ENCODE measurements at regions not wholly inside any gene's neighbourhood (a gene's known extent, or its start where the extent isn't known, plus 50 kb on each side); places are given as distances from the start of the nearest gene placed in this dataset.

DNA sequence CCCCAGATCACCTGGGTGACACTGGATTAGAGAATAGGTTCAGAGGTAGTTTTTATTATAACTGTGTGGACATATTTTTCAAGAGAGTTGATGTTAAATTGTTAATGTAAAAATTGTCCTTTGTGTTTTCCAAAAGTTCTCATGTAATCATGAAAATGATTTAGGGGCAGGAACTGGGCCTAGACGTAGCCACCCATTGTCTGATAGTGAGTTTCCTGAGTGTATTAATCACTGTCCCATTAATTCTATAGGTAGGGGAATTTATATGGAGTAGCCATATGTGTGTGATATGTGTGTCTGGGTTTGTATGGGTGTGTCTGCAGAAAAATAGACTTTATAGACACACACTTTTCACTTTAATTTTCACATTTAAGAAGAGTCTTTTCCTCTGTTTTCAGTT is 144.6 kb upstream of the RAI14 start:
- Histone ChIP-seq H3K4me3 (ENCODE audit: low read depth, low read length, poor library complexity, severe bottlenecking) (no peak overlapping the region), H3K9me2 (ENCODE audit: low read depth, low read length) (no peaks in the 10 kb centered on the region), H3K27me3 (ENCODE audit: insufficient read depth, low read length) (no peaks in the 10 kb centered on the region), H3K79me2 (ENCODE audit: insufficient read depth, low read length) (no peaks in the 10 kb centered on the region), H3K9me3 (ENCODE audit: low read length) (no peaks in the 10 kb centered on the region), H3K27ac (ENCODE audit: low read depth, low read length, poor library complexity, severe bottlenecking) (no peak overlapping the region), H3K36me3 (ENCODE audit: insufficient read depth, low read length) (no peaks in the 10 kb centered on the region), H3K4me1 (ENCODE audit: insufficient read depth, low read length, severe bottlenecking) (no peaks in the 10 kb centered on the region), H3K9ac (ENCODE audit: low read length) (no peak overlapping the region), H4K20me1 (ENCODE audit: insufficient read depth, low read length) (no peaks in the 10 kb centered on the region), H3F3A (ENCODE audit: insufficient read depth, low read length) (no peaks in the 10 kb centered on the region), H2AFZ (ENCODE audit: low read length) (no peak overlapping the region), H3K4me2 (ENCODE audit: low read length) (no peak overlapping the region)
- TF ChIP-seq, protein P1, sequence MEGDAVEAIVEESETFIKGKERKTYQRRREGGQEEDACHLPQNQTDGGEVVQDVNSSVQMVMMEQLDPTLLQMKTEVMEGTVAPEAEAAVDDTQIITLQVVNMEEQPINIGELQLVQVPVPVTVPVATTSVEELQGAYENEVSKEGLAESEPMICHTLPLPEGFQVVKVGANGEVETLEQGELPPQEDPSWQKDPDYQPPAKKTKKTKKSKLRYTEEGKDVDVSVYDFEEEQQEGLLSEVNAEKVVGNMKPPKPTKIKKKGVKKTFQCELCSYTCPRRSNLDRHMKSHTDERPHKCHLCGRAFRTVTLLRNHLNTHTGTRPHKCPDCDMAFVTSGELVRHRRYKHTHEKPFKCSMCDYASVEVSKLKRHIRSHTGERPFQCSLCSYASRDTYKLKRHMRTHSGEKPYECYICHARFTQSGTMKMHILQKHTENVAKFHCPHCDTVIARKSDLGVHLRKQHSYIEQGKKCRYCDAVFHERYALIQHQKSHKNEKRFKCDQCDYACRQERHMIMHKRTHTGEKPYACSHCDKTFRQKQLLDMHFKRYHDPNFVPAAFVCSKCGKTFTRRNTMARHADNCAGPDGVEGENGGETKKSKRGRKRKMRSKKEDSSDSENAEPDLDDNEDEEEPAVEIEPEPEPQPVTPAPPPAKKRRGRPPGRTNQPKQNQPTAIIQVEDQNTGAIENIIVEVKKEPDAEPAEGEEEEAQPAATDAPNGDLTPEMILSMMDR (IDR thresholded peaks at IDR 0.05; ENCODE audit: low read length): no peak
- no peak for TF ChIP-seq EZH2 (IDR thresholded peaks at IDR 0.05; ENCODE audit: borderline replicate concordance, low read length)

DNA sequence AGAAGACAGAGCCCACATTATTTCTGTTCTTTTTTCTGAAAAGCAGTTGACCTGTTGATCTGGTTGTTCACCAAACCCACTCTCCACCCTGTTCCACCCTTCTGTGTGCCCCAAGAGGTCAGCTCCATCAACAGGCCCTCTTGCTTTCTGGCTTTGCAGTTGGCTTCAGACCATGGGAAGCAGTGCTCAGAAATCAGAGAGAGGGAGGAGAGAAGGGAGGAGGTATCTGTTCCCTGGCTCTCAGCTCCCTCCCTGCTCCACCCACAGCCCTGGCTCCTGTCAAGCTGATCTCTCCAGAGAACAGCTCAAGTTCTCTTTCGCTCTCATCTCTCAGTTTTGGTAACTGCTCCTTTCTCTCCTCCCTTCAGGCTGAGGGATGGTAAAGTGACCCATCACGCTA is 144.2 kb upstream of the RAI14 start:
- H3K4me1 ChIP-seq (ENCODE audit: insufficient read depth, low read length, severe bottlenecking): no peaks in the 10 kb centered on the region
- no peaks in the 10 kb centered on the region for H3K79me2 ChIP-seq (ENCODE audit: insufficient read depth, low read length)
- no peaks in the 10 kb centered on the region for H3K9me3 ChIP-seq (ENCODE audit: low read length)
- no peak overlapping the region for H3K27ac ChIP-seq (ENCODE audit: low read depth, low read length, poor library complexity, severe bottlenecking)
- no peaks in the 10 kb centered on the region for H4K20me1 ChIP-seq (ENCODE audit: insufficient read depth, low read length)
- no peak overlapping the region for H3K4me2 ChIP-seq (ENCODE audit: low read length)
- H3K9me2 ChIP-seq (ENCODE audit: low read depth, low read length): no peaks in the 10 kb centered on the region
- no peak overlapping the region for H3K4me3 ChIP-seq (ENCODE audit: low read depth, low read length, poor library complexity, severe bottlenecking)
- TF ChIP-seq EZH2 (IDR thresholded peaks at IDR 0.05; ENCODE audit: borderline replicate concordance, low read length): no peak
- TF ChIP-seq, protein P1 (IDR thresholded peaks at IDR 0.05; ENCODE audit: low read length): no peak
- no peak overlapping the region for H2AFZ ChIP-seq (ENCODE audit: low read length)
- H3K9ac ChIP-seq (ENCODE audit: low read length): no peak overlapping the region
- H3K36me3 ChIP-seq (ENCODE audit: insufficient read depth, low read length): no peaks in the 10 kb centered on the region
- H3F3A ChIP-seq (ENCODE audit: insufficient read depth, low read length): no peaks in the 10 kb centered on the region
- no peaks in the 10 kb centered on the region for H3K27me3 ChIP-seq (ENCODE audit: insufficient read depth, low read length)

DNA sequence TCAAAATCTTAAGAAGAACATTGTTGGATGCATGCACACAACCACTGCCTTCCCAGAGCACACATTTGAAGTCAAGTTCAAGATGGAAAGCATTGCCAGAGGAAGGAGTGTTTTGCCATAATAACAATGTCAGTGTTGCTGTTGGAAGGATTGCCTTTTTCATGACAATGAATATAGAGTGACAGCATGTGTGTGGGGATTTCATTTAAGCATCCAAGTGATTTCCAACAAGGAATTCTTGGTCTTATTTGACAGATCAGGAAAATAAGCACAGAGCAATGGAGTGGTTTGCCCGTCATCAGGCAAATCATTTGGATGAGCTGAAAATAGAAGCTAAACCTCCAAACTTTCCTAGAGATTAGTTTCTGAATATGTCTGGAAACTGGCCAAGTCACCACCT is 140.0 kb upstream of the RAI14 start:
- Histone ChIP-seq H3K27me3 (ENCODE audit: insufficient read depth, low read length) (no peaks in the 10 kb centered on the region), H3K9ac (ENCODE audit: low read length) (no peak overlapping the region), H3K4me2 (ENCODE audit: low read length) (no peak overlapping the region), H3K4me3 (ENCODE audit: low read depth, low read length, poor library complexity, severe bottlenecking) (no peak overlapping the region), H3K4me1 (ENCODE audit: insufficient read depth, low read length, severe bottlenecking) (no peaks in the 10 kb centered on the region), H2AFZ (ENCODE audit: low read length) (no peak overlapping the region), H4K20me1 (ENCODE audit: insufficient read depth, low read length) (no peaks in the 10 kb centered on the region), H3K27ac (ENCODE audit: low read depth, low read length, poor library complexity, severe bottlenecking) (no peak overlapping the region), H3F3A (ENCODE audit: insufficient read depth, low read length) (no peaks in the 10 kb centered on the region), H3K79me2 (ENCODE audit: insufficient read depth, low read length) (no peaks in the 10 kb centered on the region), H3K9me2 (ENCODE audit: low read depth, low read length) (no peaks in the 10 kb centered on the region), H3K36me3 (ENCODE audit: insufficient read depth, low read length) (no peaks in the 10 kb centered on the region), H3K9me3 (ENCODE audit: low read length) (no peaks in the 10 kb centered on the region)
- TF ChIP-seq EZH2 (IDR thresholded peaks at IDR 0.05; ENCODE audit: borderline replicate concordance, low read length): no peak
- TF ChIP-seq, protein P1 (IDR thresholded peaks at IDR 0.05; ENCODE audit: low read length): no peak

All from OCI-LY1 (cell line).